SK-N-SH treated with all-trans-retinoic acid at 6 μM for 48 hours (cell line): ENCODE measurements at regions not wholly inside any gene's neighbourhood (a gene's known extent, or its start where the extent isn't known, plus 50 kb on each side); places are given as distances from the start of the nearest gene placed in this dataset.

ENCODE experiments used
- ATAC-seq: fragments of 200-7000 bp; cut with Tn5 transposase; 3 replicates; pipeline ENCODE4 v1.9.1; 2020; ENCODE audit warnings: mild to moderate bottlenecking, moderate library complexity
- ARNTL ChIP-seq: fragments of 450-650 bp; formaldehyde crosslinking; IDR thresholded peaks from 2 replicates; pipeline ENCODE4 v1.5.0; 2020; ENCODE audit warnings: low read depth, mild to moderate bottlenecking, moderate library complexity, borderline replicate concordance
- BACH2 ChIP-seq: fragments of 250-450 bp; sonication (Bioruptor Pico); IDR thresholded peaks from 2 replicates; pipeline ENCODE4 v1.9.0; 2021; ENCODE audit warnings: mild to moderate bottlenecking, borderline replicate concordance
- CREB5 ChIP-seq: fragments of 250-450 bp; sonication (Bioruptor Pico); IDR thresholded peaks from 2 replicates; pipeline ENCODE4 v1.5.1; 2020; ENCODE audit warnings: low read depth, mild to moderate bottlenecking, moderate library complexity
- CSDC2 ChIP-seq: fragments of 250-450 bp; sonication (Bioruptor Pico); IDR thresholded peaks from 2 replicates; pipeline ENCODE4 v1.5.0; 2020; ENCODE audit warnings: mild to moderate bottlenecking, moderate library complexity
- CSRNP3 ChIP-seq: fragments of 250-450 bp; sonication (Bioruptor Pico); IDR thresholded peaks from 2 replicates; pipeline ENCODE4 v1.5.1; 2021; ENCODE audit warnings: mild to moderate bottlenecking, moderate library complexity
- ESRRG ChIP-seq: fragments of 250-450 bp; sonication (Bioruptor Pico); IDR thresholded peaks from 2 replicates; pipeline ENCODE4 v1.6.1; 2021; ENCODE audit warnings: mild to moderate bottlenecking
- GLIS3 ChIP-seq: fragments of 250-450 bp; sonication (Bioruptor Pico); IDR thresholded peaks from 2 replicates; pipeline ENCODE4 v1.5.0; 2020; ENCODE audit warnings: mild to moderate bottlenecking, moderate library complexity
- ISL1 ChIP-seq: fragments of 250-450 bp; sonication (Bioruptor Pico); IDR thresholded peaks from 2 replicates; pipeline ENCODE4 v2.1.2; 2022; ENCODE audit warnings: mild to moderate bottlenecking, moderate library complexity
- OSR1 ChIP-seq: fragments of 250-450 bp; sonication (Bioruptor Pico); IDR thresholded peaks from 2 replicates; pipeline ENCODE4 v1.8.0; 2022; ENCODE audit warnings: moderate library complexity, mild to moderate bottlenecking, inconsistent platforms
- POU6F1 ChIP-seq: fragments of 250-450 bp; sonication (Bioruptor Pico); IDR thresholded peaks from 2 replicates; pipeline ENCODE4 v1.8.0; 2021; ENCODE audit warnings: low read depth, mild to moderate bottlenecking, moderate library complexity, borderline replicate concordance
- PPARA ChIP-seq: fragments of 250-450 bp; sonication (Bioruptor Pico); IDR thresholded peaks from 2 replicates; pipeline ENCODE4 v1.5.0; 2020; ENCODE audit warnings: mild to moderate bottlenecking, borderline replicate concordance
- TCF4 ChIP-seq: fragments of 250-450 bp; sonication (Bioruptor Pico); IDR thresholded peaks from 2 replicates; pipeline ENCODE4 v1.8.0; 2021; ENCODE audit warnings: mild to moderate bottlenecking, moderate library complexity, borderline replicate concordance
- TOX ChIP-seq: fragments of 250-450 bp; sonication (Bioruptor Pico); IDR thresholded peaks from 2 replicates; pipeline ENCODE4 v1.8.0; 2021; ENCODE audit warnings: mild to moderate bottlenecking, moderate library complexity, borderline replicate concordance
- ZC3H10 ChIP-seq: fragments of 250-450 bp; sonication (Bioruptor Pico); IDR thresholded peaks from 2 replicates; pipeline ENCODE4 v1.5.1; 2021; ENCODE audit warnings: mild to moderate bottlenecking, moderate library complexity
- ZFP3 ChIP-seq: fragments of 250-450 bp; sonication (Bioruptor Pico); IDR thresholded peaks from 2 replicates; pipeline ENCODE4 v1.5.0; 2020; ENCODE audit warnings: mild to moderate bottlenecking, moderate library complexity
- ZFP30 ChIP-seq: fragments of 450-650 bp; formaldehyde crosslinking; IDR thresholded peaks from 2 replicates; pipeline ENCODE4 v1.5.0; 2022; ENCODE audit warnings: mild to moderate bottlenecking, moderate library complexity
- ZNF565 ChIP-seq: fragments of 450-650 bp; formaldehyde crosslinking; conservative IDR thresholded peaks from 2 replicates; pipeline ENCODE4 v1.5.0; 2020; ENCODE audit warnings: low read depth, mild to moderate bottlenecking, moderate library complexity
- ZNF70 ChIP-seq: fragments of 450-650 bp; formaldehyde crosslinking; IDR thresholded peaks from 2 replicates; pipeline ENCODE4 v1.5.0; 2020; ENCODE audit warnings: mild to moderate bottlenecking, moderate library complexity
- ZNF8 ChIP-seq: fragments of 450-650 bp; formaldehyde crosslinking; IDR thresholded peaks from 2 replicates; pipeline ENCODE4 v1.5.0; 2020; ENCODE audit warnings: mild to moderate bottlenecking, moderate library complexity
- TF ChIP-seq, protein P1 (sequence below): fragments of 250-450 bp; sonication (Bioruptor Pico); IDR thresholded peaks from 2 replicates; pipeline ENCODE4 v1.5.0; 2020; ENCODE audit warnings: mild to moderate bottlenecking, moderate library complexity
- TF ChIP-seq, protein P2 (sequence below): fragments of 250-450 bp; sonication (Bioruptor Pico); IDR thresholded peaks from 2 replicates; pipeline ENCODE4 v1.8.0; 2020; ENCODE audit warnings: mild to moderate bottlenecking, moderate library complexity, borderline replicate concordance

GRCh38 chr2:100682536-100682935 is 119.7 kb downstream of the PDCL3 start (continued):
- TF ChIP-seq POU6F1 (CRISPR knock-in tag): no peak
- TF ChIP-seq PPARA (CRISPR knock-in tag): no peak
- no peak for TF ChIP-seq ZNF565 (CRISPR knock-in tag)
- no peak for TF ChIP-seq ZC3H10 (CRISPR knock-in tag)
- no peak for TF ChIP-seq ARNTL (CRISPR knock-in tag)
- TF ChIP-seq CSDC2 (CRISPR knock-in tag): no peak
- TF ChIP-seq, all 23 proteins: peak for 0

GRCh38 chr2:100683231-100683630 is 120.4 kb downstream of the PDCL3 start:
- no peak for ATAC-seq
- no peak for TF ChIP-seq ZFP30 (CRISPR knock-in tag)
- TF ChIP-seq, protein P1, sequence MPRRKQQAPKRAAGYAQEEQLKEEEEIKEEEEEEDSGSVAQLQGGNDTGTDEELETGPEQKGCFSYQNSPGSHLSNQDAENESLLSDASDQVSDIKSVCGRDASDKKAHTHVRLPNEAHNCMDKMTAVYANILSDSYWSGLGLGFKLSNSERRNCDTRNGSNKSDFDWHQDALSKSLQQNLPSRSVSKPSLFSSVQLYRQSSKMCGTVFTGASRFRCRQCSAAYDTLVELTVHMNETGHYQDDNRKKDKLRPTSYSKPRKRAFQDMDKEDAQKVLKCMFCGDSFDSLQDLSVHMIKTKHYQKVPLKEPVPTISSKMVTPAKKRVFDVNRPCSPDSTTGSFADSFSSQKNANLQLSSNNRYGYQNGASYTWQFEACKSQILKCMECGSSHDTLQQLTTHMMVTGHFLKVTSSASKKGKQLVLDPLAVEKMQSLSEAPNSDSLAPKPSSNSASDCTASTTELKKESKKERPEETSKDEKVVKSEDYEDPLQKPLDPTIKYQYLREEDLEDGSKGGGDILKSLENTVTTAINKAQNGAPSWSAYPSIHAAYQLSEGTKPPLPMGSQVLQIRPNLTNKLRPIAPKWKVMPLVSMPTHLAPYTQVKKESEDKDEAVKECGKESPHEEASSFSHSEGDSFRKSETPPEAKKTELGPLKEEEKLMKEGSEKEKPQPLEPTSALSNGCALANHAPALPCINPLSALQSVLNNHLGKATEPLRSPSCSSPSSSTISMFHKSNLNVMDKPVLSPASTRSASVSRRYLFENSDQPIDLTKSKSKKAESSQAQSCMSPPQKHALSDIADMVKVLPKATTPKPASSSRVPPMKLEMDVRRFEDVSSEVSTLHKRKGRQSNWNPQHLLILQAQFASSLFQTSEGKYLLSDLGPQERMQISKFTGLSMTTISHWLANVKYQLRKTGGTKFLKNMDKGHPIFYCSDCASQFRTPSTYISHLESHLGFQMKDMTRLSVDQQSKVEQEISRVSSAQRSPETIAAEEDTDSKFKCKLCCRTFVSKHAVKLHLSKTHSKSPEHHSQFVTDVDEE (CRISPR knock-in tag): no peak
- TF ChIP-seq ZNF70: no peak
- TF ChIP-seq ZNF565 (CRISPR knock-in tag): no peak
- no peak for TF ChIP-seq TOX (CRISPR knock-in tag)

GRCh38 chr2:100691846-100692245 is 128.1 kb upstream of the NPAS2 start:
- TF ChIP-seq GLIS3 (CRISPR knock-in tag) (no peak), ESRRG (CRISPR knock-in tag) (no peak), TCF4 (no peak), ZNF8 (CRISPR knock-in tag) (no peak), ARNTL (CRISPR knock-in tag) (no peak), ZFP3 (CRISPR knock-in tag) (no peak), ISL1 (CRISPR knock-in tag) (no peak), CREB5 (CRISPR knock-in tag) (no peak), ZNF70 (no peak), ZNF565 (CRISPR knock-in tag) (no peak), CSRNP3 (CRISPR knock-in tag) (no peak), PPARA (CRISPR knock-in tag) (no peak), BACH2 (no peak), ZC3H10 (CRISPR knock-in tag) (no peak), OSR1 (no peak)
- TF ChIP-seq, protein P1 (CRISPR knock-in tag): no peak
- TF ChIP-seq, protein P2, sequence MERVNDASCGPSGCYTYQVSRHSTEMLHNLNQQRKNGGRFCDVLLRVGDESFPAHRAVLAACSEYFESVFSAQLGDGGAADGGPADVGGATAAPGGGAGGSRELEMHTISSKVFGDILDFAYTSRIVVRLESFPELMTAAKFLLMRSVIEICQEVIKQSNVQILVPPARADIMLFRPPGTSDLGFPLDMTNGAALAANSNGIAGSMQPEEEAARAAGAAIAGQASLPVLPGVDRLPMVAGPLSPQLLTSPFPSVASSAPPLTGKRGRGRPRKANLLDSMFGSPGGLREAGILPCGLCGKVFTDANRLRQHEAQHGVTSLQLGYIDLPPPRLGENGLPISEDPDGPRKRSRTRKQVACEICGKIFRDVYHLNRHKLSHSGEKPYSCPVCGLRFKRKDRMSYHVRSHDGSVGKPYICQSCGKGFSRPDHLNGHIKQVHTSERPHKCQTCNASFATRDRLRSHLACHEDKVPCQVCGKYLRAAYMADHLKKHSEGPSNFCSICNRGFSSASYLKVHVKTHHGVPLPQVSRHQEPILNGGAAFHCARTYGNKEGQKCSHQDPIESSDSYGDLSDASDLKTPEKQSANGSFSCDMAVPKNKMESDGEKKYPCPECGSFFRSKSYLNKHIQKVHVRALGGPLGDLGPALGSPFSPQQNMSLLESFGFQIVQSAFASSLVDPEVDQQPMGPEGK: no peak
- ATAC-seq: no peak
